ENCODE measurements at regions not wholly inside any gene's neighbourhood (a gene's known extent, or its start where the extent isn't known, plus 50 kb on each side); places are given as distances from the start of the nearest gene placed in this dataset.
"Not testable (repeated sequence)": the region's sequence is repeated elsewhere in the genome, so short reads cannot be mapped to it uniquely, and the experiment has no call there.

- not testable (repeated sequence) for H3K27ac Mint-ChIP-seq; ATAC-seq (replicated peaks); H3K4me1 Mint-ChIP-seq (ENCODE audit: low read depth in 2 of 2); DNase-seq; H3K4me3 Mint-ChIP-seq; H3K9me3 Mint-ChIP-seq; H3K36me3 Mint-ChIP-seq (ENCODE audit: insufficient read depth)
- H3K27me3 Mint-ChIP-seq: peaks cover 24 to 62% of the 10 kb centered on the region in 2 donors
Measured at GRCh38 chr7:37552439-37552838, 103.8 kb upstream of the ELMO1 start.

- Mint-ChIP-seq H3K36me3 (ENCODE audit: insufficient read depth) (no peaks in the 10 kb centered on the region), H3K9me3 (no peaks in the 10 kb centered on the region), H3K4me1 (ENCODE audit: low read depth in 2 of 2) (no peaks in the 10 kb centered on the region), H3K27me3 (peaks cover 13 to 36% of the 10 kb centered on the region in 2 donors), H3K4me3 (no peak overlapping the region), H3K27ac (no peak overlapping the region)
- DNase-seq: no peak
- no peak for ATAC-seq (replicated peaks)
Measured at GRCh38 chr7:37555528-37555927, 106.9 kb upstream of the ELMO1 start.

DNA sequence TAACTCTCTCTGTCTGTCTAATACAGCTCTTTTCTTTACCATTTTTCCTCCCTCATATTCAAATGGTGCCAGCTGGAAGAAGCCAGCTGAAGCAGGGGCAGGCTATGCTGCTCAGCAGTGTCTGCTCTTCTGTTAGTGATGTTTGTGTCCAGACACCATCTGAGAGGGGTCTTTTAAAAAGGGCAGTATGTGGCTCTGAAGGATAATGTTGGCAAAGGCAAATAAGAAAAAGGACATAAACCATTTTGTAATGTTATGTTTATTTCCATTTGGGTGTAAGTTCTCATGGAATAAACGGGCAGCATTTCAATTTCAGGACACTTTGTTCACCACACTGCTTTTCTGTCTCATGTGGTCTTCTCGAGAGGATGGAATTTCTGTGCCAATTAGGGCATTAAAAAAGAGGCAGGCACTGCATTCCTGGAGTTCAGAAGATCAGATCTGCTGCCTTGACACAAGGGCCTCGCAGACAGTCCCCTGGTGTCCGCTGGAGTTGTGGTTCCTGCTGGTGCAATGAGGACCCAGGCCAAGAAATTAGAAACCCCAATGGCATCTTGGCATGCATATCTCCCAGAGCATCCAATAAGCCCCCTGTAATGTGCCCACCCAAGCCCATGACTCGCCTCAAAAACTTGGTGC is 109.0 kb upstream of the ELMO1 start:
- no peak for DNase-seq
- Mint-ChIP-seq H3K27me3 (peaks cover 6 to 15% of the 10 kb centered on the region in 2 donors), H3K4me1 (ENCODE audit: low read depth in 2 of 2) (no peaks in the 10 kb centered on the region), H3K4me3 (no peak overlapping the region), H3K9me3 (no peaks in the 10 kb centered on the region), H3K36me3 (ENCODE audit: insufficient read depth) (no peaks in the 10 kb centered on the region), H3K27ac (no peak overlapping the region)
- no peak for ATAC-seq (replicated peaks)

- H3K27me3 Mint-ChIP-seq: peaks cover 4 to 12% of the 10 kb centered on the region in 2 donors
- no peaks in the 10 kb centered on the region for H3K36me3 Mint-ChIP-seq (ENCODE audit: insufficient read depth)
- H3K4me3 Mint-ChIP-seq: no peak overlapping the region
- no peaks in the 10 kb centered on the region for H3K9me3 Mint-ChIP-seq
- ATAC-seq (replicated peaks) (no peak), DNase-seq (no peak)
- no peaks in the 10 kb centered on the region for H3K4me1 Mint-ChIP-seq (ENCODE audit: low read depth in 2 of 2)
- H3K27ac Mint-ChIP-seq: no peak overlapping the region
Measured at GRCh38 chr7:37558320-37559096, 109.8 kb upstream of the ELMO1 start.

DNA sequence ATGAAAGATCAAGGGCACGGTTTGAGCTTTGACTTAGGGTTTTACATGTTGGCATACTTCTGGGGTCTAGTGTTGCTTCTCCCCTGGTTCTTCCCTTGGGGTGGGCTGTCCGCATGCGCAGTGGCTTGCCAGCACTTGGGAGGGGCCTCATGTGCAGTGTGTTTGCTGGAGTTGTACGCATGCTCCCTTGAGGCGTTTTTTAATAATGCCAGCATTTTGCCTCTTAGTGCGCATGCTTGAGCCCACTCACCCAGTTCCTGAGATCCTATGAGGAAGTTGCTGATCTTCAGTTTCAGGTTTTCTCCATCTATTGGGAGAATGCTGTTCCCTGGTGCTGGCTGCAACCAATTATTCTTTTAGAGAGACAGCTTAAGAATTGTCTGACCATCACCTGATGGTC is 113.4 kb upstream of the GPR141 start:
- Mint-ChIP-seq H3K9me3 (no peaks in the 10 kb centered on the region), H3K4me1 (ENCODE audit: low read depth in 2 of 2) (no peaks in the 10 kb centered on the region), H3K36me3 (ENCODE audit: insufficient read depth) (no peaks in the 10 kb centered on the region), H3K4me3 (no peak overlapping the region), H3K27me3 (peaks cover 53 to 61% of the 10 kb centered on the region in 2 donors), H3K27ac (no peak overlapping the region)
- DNase-seq (no peak), ATAC-seq (replicated peaks) (no peak)

- Mint-ChIP-seq H3K27me3 (peaks cover 48 to 54% of the 10 kb centered on the region in 2 donors), H3K4me3 (no peak overlapping the region), H3K27ac (no peak overlapping the region), H3K4me1 (ENCODE audit: low read depth in 2 of 2) (no peaks in the 10 kb centered on the region), H3K9me3 (no peaks in the 10 kb centered on the region), H3K36me3 (ENCODE audit: insufficient read depth) (no peaks in the 10 kb centered on the region)
- ATAC-seq (replicated peaks): no peak
- no peak for DNase-seq
Measured at GRCh38 chr7:37571806-37572205, 111.8 kb upstream of the GPR141 start.

DNA sequence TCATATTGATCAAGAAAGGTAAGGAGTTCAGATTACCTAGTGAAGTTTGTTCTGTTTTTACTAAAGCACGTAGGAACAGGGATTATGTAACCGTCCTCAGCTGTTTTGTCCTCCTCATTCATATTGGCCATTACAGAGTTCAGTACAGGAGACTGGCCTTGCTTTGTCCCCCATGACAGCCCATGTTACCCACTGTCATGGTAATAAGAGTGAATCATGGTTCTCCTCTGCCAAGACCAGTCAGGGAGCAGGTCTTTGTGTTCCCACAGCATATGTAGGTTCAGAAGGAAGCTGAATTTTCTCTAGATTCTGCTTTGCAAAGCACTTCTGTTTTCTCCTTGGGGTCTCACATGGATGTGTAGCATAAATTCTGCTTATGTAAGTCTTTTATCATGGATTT is 106.2 kb upstream of the GPR141 start:
- Mint-ChIP-seq H3K9me3 (no peaks in the 10 kb centered on the region), H3K27ac (no peak overlapping the region), H3K4me1 (ENCODE audit: low read depth in 2 of 2) (no peaks in the 10 kb centered on the region), H3K36me3 (ENCODE audit: insufficient read depth) (no peaks in the 10 kb centered on the region), H3K27me3 (peaks cover 0 to 6% of the 10 kb centered on the region in 2 donors), H3K4me3 (no peak overlapping the region)
- DNase-seq: no peak
- no peak for ATAC-seq (replicated peaks)

GRCh38 chr7:37577901-37578300 is 105.7 kb upstream of the GPR141 start:
- H3K27ac Mint-ChIP-seq: no peak overlapping the region
- H3K4me3 Mint-ChIP-seq: no peak overlapping the region
- no peaks in the 10 kb centered on the region for H3K9me3 Mint-ChIP-seq
- no peak for ATAC-seq (replicated peaks)
- no peaks in the 10 kb centered on the region for H3K36me3 Mint-ChIP-seq (ENCODE audit: insufficient read depth)
- H3K4me1 Mint-ChIP-seq (ENCODE audit: low read depth in 2 of 2): no peaks in the 10 kb centered on the region
- peaks cover 0 to 6% of the 10 kb centered on the region in 2 donors for H3K27me3 Mint-ChIP-seq
- DNase-seq: no peak

DNA sequence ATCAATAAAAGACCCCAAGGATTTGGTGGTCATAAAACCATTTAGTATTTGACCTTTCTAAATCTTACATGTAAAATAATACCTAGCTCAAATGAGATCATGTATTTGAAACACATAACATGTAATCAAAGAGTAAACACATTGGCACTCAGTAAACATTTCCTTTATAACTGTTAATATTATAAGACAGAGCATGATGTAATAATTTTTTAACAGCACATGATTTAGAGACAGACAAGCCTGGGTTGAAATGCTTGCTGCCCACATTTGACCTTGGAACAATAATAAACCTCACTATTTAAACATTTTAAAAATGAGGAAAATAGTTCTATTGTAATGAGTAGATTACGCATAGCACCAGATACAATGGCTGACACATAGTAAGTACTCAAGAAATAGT is 105.2 kb upstream of the GPR141 start:
- no peak overlapping the region for H3K4me3 Mint-ChIP-seq
- no peak for DNase-seq
- no peak for ATAC-seq (replicated peaks)
- H3K27me3 Mint-ChIP-seq: peaks cover under 1 to 8% of the 10 kb centered on the region in 2 donors
- no peaks in the 10 kb centered on the region for H3K36me3 Mint-ChIP-seq (ENCODE audit: insufficient read depth)
- no peaks in the 10 kb centered on the region for H3K9me3 Mint-ChIP-seq
- no peaks in the 10 kb centered on the region for H3K4me1 Mint-ChIP-seq (ENCODE audit: low read depth in 2 of 2)
- no peak overlapping the region for H3K27ac Mint-ChIP-seq

DNA sequence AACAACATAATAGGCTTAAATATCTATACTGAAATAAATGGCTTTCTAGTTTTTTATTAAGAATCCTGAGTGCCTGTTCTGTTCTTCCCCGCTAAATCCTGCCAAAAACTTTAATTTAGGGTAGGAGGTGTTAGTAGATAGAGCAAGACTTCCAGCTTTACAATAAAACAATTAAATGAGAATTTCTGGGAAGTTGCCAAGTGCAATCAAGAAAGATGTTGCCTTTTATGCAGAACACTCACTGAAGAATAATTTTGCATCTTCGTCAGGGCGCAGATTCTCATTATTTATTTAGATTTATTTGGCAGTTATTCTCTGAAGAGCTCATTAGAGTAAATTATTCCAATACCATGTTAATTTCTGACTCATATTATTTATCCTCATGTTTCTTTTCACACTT is 103.2 kb upstream of the GPR141 start:
- H3K27me3 Mint-ChIP-seq: peaks cover 11 to 12% of the 10 kb centered on the region in 2 donors
- H3K36me3 Mint-ChIP-seq (ENCODE audit: insufficient read depth): no peaks in the 10 kb centered on the region
- H3K4me3 Mint-ChIP-seq: no peak overlapping the region
- H3K9me3 Mint-ChIP-seq: no peaks in the 10 kb centered on the region
- no peak overlapping the region for H3K27ac Mint-ChIP-seq
- H3K4me1 Mint-ChIP-seq (ENCODE audit: low read depth in 2 of 2): no peaks in the 10 kb centered on the region
- ATAC-seq (replicated peaks) (no peak), DNase-seq (no peak)

GRCh38 chr7:37584651-37585463 is 98.7 kb upstream of the GPR141 start:
- H3K27me3 Mint-ChIP-seq: peaks cover 40 to 44% of the 10 kb centered on the region in 2 donors
- ATAC-seq (replicated peaks); H3K27ac Mint-ChIP-seq; H3K9me3 Mint-ChIP-seq; DNase-seq; H3K4me3 Mint-ChIP-seq; H3K36me3 Mint-ChIP-seq (ENCODE audit: insufficient read depth); H3K4me1 Mint-ChIP-seq (ENCODE audit: low read depth in 2 of 2): not testable (repeated sequence)

GRCh38 chr7:37590824-37591223 is 92.7 kb upstream of the GPR141 start:
- peaks cover 31 to 45% of the 10 kb centered on the region in 2 donors for H3K27me3 Mint-ChIP-seq
- DNase-seq: no peak
- ATAC-seq (replicated peaks): no peak
- peaks cover 0 to 6% of the 10 kb centered on the region in 2 donors for H3K9me3 Mint-ChIP-seq
- H3K27ac Mint-ChIP-seq: no peak overlapping the region
- no peaks in the 10 kb centered on the region for H3K4me1 Mint-ChIP-seq (ENCODE audit: low read depth in 2 of 2)
- H3K36me3 Mint-ChIP-seq (ENCODE audit: insufficient read depth): no peaks in the 10 kb centered on the region
- no peak overlapping the region for H3K4me3 Mint-ChIP-seq

DNA sequence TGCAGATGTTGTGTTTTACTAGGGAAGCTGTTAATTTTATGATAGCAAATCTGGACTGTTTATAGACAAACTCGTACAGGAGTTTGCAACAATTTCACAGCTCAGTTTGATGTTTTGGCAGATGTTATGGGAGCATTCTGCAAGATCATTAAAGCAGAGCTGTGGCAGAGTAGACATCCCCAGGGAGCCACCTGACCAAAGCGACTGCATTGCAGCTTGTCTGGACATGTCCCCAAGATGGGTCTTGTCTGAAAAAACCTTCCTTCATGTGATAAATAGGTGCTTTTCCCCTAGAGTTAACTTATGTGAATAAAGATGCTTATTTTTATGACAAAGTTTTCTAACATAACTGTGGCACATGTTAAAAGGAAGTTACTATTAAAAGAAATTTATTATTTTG is 91.2 kb upstream of the GPR141 start:
- ATAC-seq (replicated peaks): no peak

More for the DNA sequence above, 91.2 kb upstream of the GPR141 start:
- H3K4me3 Mint-ChIP-seq: no peak overlapping the region
- no peak overlapping the region for H3K27ac Mint-ChIP-seq
- DNase-seq: no peak
- H3K4me1 Mint-ChIP-seq (ENCODE audit: low read depth in 2 of 2): no peaks in the 10 kb centered on the region
- H3K36me3 Mint-ChIP-seq (ENCODE audit: insufficient read depth): no peaks in the 10 kb centered on the region
- H3K9me3 Mint-ChIP-seq: peaks cover 2 to 5% of the 10 kb centered on the region in 2 donors
- H3K27me3 Mint-ChIP-seq: peaks cover 24 to 38% of the 10 kb centered on the region in 2 donors

Data from effector memory CD8-positive, alpha-beta T cell (primary cell).